ENCODE measurements at regions not wholly inside any gene's neighbourhood (a gene's known extent, or its start where the extent isn't known, plus 50 kb on each side); places are given as distances from the start of the nearest gene placed in this dataset.

DNA sequence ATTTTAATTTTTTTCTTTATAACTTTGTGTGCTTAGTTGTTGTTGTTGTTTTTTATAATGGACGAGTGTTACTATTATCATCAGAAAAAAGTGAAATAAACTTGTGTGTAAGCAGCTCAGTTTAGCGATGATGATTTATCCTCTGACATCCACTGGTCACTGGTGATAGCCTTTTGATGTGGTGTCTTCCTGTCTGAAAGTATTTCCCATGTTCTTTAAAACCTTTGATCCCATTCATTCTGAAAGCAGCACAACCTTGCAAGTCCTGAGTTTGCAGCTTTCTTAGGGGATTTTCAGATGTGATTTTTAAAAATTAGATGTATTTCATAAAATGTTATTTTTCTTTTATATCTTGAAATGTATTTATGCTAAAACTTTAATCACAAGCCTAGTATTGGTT is 85.9 kb upstream of the ZPLD1 start:
- Histone ChIP-seq H4K20me1 (ENCODE audit: insufficient read depth) (no peaks in the 10 kb centered on the region), H3K27me3 (ENCODE audit: insufficient read depth, low read length) (no peaks in the 10 kb centered on the region), H2AFZ (ENCODE audit: low read depth, low read length, poor library complexity, severe bottlenecking) (no peak overlapping the region), H3K36me3 (ENCODE audit: control insufficient read depth in 1 of 2, insufficient read depth in 2 of 2, low read length in 2 of 2) (no peaks in the 10 kb centered on the region), H3K9me3 (ENCODE audit: control insufficient read depth in 1 of 2, insufficient read depth in 1 of 2, low read depth in 1 of 2, low read length in 2 of 2) (no peaks in the 10 kb centered on the region), H3K27ac (ENCODE audit: low read depth, low read length) (no peak overlapping the region), H3K79me2 (ENCODE audit: insufficient read depth, low read length) (no peaks in the 10 kb centered on the region), H3K4me2 (ENCODE audit: low read length) (no peak overlapping the region), H3K4me3 (replicated peaks in 1 of 2; ENCODE audit: low read depth in 1 of 2, low read length in 2 of 2) (no peak overlapping the region), H3K4me1 (ENCODE audit: control insufficient read depth in 1 of 2, insufficient read depth in 2 of 2, low read length in 2 of 2) (no peaks in the 10 kb centered on the region), H3K9ac (ENCODE audit: low read length) (no peak overlapping the region), H3K9me2 (ENCODE audit: insufficient read depth) (no peaks in the 10 kb centered on the region; the same call in 1 of the 2 replicates)
- intact Hi-C loops (cut with micrococcal nuclease) = no loop called here
- ChIA-PET POLR2A (no interaction called here), RAD21 (ENCODE audit: low non-redundant PET in 1 of 2, low total read pairs in 2 of 2, uncharacterized antibody in 2 of 2, unreplicated experiment in 2 of 2) (no interaction called here), CTCF (no interaction called here)
- no TSS peak for BruUV-seq (replicated peaks)
- ATAC-seq (no peak), DNase-seq (ENCODE audit: low read depth, low spot score) (no peak)
- TF ChIP-seq FOSL1 (IDR thresholded peaks at IDR 0.05; ENCODE audit: low read depth) = no peak
- no peak for TF ChIP-seq EZH2phosphoT487 (IDR thresholded peaks at IDR 0.05; ENCODE audit: borderline replicate concordance)
- no peak for TF ChIP-seq SIN3A (IDR thresholded peaks at IDR 0.05; ENCODE audit: low read depth)
- no peak for TF ChIP-seq RAD21 (IDR thresholded peaks at IDR 0.05; ENCODE audit: low read depth)
- no peak for TF ChIP-seq POLR2A (IDR thresholded peaks at IDR 0.05; ENCODE audit: borderline replicate concordance, extremely low read depth, insufficient read depth, insufficient read length)
- TF ChIP-seq, protein P1, sequence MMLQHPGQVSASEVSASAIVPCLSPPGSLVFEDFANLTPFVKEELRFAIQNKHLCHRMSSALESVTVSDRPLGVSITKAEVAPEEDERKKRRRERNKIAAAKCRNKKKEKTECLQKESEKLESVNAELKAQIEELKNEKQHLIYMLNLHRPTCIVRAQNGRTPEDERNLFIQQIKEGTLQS (IDR thresholded peaks at IDR 0.05) = no peak
- no peak for TF ChIP-seq EZH2 (IDR thresholded peaks at IDR 0.05)
- no peak for TF ChIP-seq ZFX (IDR thresholded peaks at IDR 0.05)
- TF ChIP-seq, protein P2, sequence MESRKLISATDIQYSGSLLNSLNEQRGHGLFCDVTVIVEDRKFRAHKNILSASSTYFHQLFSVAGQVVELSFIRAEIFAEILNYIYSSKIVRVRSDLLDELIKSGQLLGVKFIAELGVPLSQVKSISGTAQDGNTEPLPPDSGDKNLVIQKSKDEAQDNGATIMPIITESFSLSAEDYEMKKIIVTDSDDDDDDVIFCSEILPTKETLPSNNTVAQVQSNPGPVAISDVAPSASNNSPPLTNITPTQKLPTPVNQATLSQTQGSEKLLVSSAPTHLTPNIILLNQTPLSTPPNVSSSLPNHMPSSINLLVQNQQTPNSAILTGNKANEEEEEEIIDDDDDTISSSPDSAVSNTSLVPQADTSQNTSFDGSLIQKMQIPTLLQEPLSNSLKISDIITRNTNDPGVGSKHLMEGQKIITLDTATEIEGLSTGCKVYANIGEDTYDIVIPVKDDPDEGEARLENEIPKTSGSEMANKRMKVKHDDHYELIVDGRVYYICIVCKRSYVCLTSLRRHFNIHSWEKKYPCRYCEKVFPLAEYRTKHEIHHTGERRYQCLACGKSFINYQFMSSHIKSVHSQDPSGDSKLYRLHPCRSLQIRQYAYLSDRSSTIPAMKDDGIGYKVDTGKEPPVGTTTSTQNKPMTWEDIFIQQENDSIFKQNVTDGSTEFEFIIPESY (IDR thresholded peaks at IDR 0.05; ENCODE audit: extremely low read depth, insufficient replicate concordance, low read length) = no peak
- no peak for TF ChIP-seq ZNF274 (IDR thresholded peaks at IDR 0.05; ENCODE audit: low read depth, low read length)
- TF ChIP-seq JUND (IDR thresholded peaks at IDR 0.05) = no peak
- TF ChIP-seq EGR1 (IDR thresholded peaks at IDR 0.05; ENCODE audit: low read depth) = no peak

Measured in HCT116 (cell line).